HFFc6 (cell line): ENCODE measurements at regions not wholly inside any gene's neighbourhood (a gene's known extent, or its start where the extent isn't known, plus 50 kb on each side); places are given as distances from the start of the nearest gene placed in this dataset.

Source experiments
- DNase-seq: peaks from one replicate; pipeline ENCODE4 v3.0.0-alpha.2; 2018
- H3K27ac Mint-ChIP-seq: 2 replicates; pipeline ENCODE4 v1.8.0; 2020; ENCODE audit warnings: mild to moderate bottlenecking, mixed read lengths
- H3K27me3 Mint-ChIP-seq: 2 replicates; pipeline ENCODE4 v1.8.0; 2021; ENCODE audit warnings: mild to moderate bottlenecking, moderate library complexity, mixed read lengths; ENCODE audit not compliant: insufficient read depth
- H3K36me3 Mint-ChIP-seq: 2 replicates; pipeline ENCODE4 v1.8.0; 2021; ENCODE audit warnings: low read depth, mixed read lengths
- H3K4me1 Mint-ChIP-seq: 2 replicates; pipeline ENCODE4 v1.8.0; 2020; ENCODE audit warnings: low read depth, mixed read lengths
- H3K4me3 Mint-ChIP-seq: 2 replicates; pipeline ENCODE4 v1.8.0; 2020; ENCODE audit warnings: mild to moderate bottlenecking, moderate library complexity, mixed read lengths
- H3K9me3 Mint-ChIP-seq: 2 replicates; pipeline ENCODE4 v1.8.0; 2020; ENCODE audit warnings: mild to moderate bottlenecking, mixed read lengths
- TF ChIP-seq, protein P1 (sequence below): fragments of 200-600 bp; sonication (generic); IDR thresholded peaks from 2 replicates; pipeline ENCODE4 v1.5.0; 2021; ENCODE audit warnings: antibody characterized with exemption, mild to moderate bottlenecking

DNA sequence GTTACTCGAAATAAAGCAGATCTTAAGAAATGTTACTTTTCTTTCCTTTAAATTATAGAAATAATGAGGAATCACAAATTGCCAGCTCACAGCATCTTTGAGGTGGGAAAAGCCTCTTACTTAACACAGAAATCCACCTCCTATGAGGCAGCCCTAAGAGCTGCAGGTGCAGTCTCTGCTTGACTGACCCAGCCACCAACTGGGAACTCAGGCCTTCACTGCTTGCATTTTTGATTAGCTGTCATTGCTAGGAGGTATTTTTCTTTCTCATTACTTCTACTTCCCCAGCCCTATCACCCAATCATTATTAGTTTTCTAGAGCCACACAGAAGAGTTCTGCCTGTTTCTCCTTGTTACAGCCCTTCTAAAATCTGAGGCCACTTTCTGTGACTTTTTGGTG lies 416.5 kb upstream of the KLF4 start:
- Mint-ChIP-seq H3K36me3 (no peaks in the 10 kb centered on the region; the same call in 1 of the 2 replicates), H3K4me1 (no peaks in the 10 kb centered on the region), H3K27ac (no peak overlapping the region), H3K9me3 (peaks cover 14% of the 10 kb centered on the region), H3K4me3 (no peak overlapping the region), H3K27me3 (no peaks in the 10 kb centered on the region)
- TF ChIP-seq, protein P1, sequence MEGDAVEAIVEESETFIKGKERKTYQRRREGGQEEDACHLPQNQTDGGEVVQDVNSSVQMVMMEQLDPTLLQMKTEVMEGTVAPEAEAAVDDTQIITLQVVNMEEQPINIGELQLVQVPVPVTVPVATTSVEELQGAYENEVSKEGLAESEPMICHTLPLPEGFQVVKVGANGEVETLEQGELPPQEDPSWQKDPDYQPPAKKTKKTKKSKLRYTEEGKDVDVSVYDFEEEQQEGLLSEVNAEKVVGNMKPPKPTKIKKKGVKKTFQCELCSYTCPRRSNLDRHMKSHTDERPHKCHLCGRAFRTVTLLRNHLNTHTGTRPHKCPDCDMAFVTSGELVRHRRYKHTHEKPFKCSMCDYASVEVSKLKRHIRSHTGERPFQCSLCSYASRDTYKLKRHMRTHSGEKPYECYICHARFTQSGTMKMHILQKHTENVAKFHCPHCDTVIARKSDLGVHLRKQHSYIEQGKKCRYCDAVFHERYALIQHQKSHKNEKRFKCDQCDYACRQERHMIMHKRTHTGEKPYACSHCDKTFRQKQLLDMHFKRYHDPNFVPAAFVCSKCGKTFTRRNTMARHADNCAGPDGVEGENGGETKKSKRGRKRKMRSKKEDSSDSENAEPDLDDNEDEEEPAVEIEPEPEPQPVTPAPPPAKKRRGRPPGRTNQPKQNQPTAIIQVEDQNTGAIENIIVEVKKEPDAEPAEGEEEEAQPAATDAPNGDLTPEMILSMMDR: no peak
- DNase-seq: no peak

DNA sequence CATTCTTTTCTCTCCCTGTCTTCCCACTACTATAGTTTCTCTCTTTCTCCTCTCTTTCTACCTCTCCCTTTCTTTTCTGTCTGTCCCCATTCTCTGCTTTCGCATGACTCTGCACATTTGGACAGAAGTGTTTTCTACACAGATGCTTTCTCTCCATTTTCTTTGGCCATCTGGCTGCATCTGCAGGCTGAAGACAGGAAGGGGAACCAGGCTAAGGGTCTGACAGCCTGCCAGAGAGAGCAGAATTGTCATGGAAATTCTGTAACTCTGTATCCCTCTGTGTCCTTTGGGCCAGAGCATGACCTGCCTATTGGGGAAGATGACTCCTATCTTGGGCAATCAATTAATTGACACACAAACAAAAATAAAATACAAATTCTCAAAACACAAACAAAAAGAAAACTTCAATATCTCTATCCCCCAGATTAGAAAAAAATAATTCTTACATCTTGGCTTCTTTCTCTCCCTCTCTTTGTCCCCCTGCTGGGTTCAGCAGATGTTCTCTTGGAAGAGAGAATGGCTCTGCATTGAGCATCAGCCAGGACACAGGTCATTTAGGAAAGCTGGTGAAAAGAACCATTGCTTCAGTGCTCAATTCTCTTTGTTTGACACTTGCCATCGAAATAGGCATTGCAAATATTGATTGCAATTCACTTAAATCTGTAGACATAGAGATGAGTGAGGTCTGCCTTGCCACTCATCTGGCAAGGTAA lies 415.9 kb upstream of the KLF4 start:
- DNase-seq: no peak
- no peak overlapping the region for H3K27ac Mint-ChIP-seq
- no peak overlapping the region for H3K4me3 Mint-ChIP-seq
- peaks cover 14% of the 10 kb centered on the region for H3K9me3 Mint-ChIP-seq
- no peaks in the 10 kb centered on the region for H3K27me3 Mint-ChIP-seq
- no peaks in the 10 kb centered on the region; the same call in 1 of the 2 replicates for H3K36me3 Mint-ChIP-seq
- H3K4me1 Mint-ChIP-seq: no peaks in the 10 kb centered on the region
- TF ChIP-seq, protein P1: no peak

DNA sequence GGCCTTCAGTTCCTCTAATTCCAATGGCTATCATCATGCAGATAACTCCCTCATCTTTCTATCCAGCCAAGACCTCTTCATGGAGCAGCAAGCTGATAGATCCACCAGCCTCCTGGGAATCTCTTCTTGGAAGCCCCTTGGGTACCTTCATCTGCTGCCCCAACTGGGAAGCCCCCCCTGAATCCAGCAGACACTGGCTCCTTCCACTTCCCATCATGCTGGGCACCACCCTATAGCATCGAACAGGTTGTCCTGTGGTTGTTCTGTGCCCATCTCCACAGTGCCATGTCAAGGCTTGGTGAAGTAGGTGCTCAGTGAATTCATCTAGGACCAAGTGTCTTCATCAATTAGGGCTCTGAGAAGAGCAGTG lies 410.4 kb upstream of the KLF4 start:
- no peaks in the 10 kb centered on the region for H3K4me1 Mint-ChIP-seq
- DNase-seq: no peak
- H3K27me3 Mint-ChIP-seq: peaks cover 2% of the 10 kb centered on the region; the same call in 1 of the 2 replicates
- no peak overlapping the region for H3K27ac Mint-ChIP-seq
- TF ChIP-seq, protein P1: no peak
- no peaks in the 10 kb centered on the region for H3K36me3 Mint-ChIP-seq
- H3K9me3 Mint-ChIP-seq: peaks cover 5% of the 10 kb centered on the region; the same call in 1 of the 2 replicates
- H3K4me3 Mint-ChIP-seq: no peak overlapping the region

DNA sequence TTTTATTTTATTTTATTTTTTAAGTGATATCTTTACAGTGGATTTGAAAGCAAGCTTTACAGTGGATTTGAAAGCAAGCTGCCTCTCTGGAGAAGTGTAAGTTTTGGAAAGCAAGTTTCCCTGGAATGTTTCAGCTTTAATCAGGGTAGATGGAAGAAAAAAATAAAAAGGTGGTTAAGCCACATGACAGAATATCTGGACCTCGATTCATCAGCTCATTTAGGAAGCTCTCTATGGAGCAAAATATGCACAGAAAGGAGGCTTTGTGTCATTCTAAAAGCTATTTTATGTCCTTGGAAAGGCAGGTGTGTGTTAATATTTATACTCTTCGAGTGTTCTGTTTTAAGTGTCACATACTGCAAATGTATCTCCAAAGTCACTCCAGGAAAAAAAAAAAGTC lies 409.2 kb upstream of the KLF4 start:
- Mint-ChIP-seq H3K27me3 (peaks cover 2% of the 10 kb centered on the region; the same call in 1 of the 2 replicates), H3K4me3 (no peak overlapping the region), H3K9me3 (peaks cover 5% of the 10 kb centered on the region; the same call in 1 of the 2 replicates), H3K36me3 (no peaks in the 10 kb centered on the region), H3K27ac (no peak overlapping the region), H3K4me1 (no peaks in the 10 kb centered on the region)
- DNase-seq: no peak
- TF ChIP-seq, protein P1: no peak

DNA sequence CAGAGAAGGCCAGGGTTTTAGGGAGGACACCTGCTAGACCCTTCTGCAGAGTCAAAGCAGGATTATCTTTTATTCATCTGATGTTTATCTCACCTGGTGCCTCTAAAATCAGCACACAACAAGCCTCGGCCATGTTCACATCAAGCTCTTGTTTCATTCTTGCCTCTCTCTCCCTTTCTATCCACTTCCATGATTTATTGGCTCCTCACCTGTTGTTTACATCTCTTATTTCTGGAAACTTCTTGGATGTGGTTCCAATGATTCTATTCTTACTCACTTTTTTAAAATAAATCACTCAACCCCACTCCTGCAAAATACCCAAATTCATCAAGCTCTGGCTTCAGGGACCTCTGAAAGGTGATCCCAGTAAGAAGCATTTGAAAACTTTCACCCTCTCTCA lies 407.0 kb upstream of the KLF4 start:
- Mint-ChIP-seq H3K4me1 (no peaks in the 10 kb centered on the region), H3K4me3 (no peak overlapping the region), H3K9me3 (peaks cover 9% of the 10 kb centered on the region), H3K36me3 (0 out of 2 replicates have a peak, but pooled peaks cover 4% of the 10 kb centered on the region), H3K27me3 (peaks cover 2% of the 10 kb centered on the region), H3K27ac (no peak overlapping the region)
- TF ChIP-seq, protein P1: no peak
- DNase-seq: no peak
